GM21529 (cell line): ENCODE measurements at regions not wholly inside any gene's neighbourhood (a gene's known extent, or its start where the extent isn't known, plus 50 kb on each side); places are given as distances from the start of the nearest gene placed in this dataset.
"Not testable (repeated sequence)": the region's sequence is repeated elsewhere in the genome, so short reads cannot be mapped to it uniquely, and the experiment has no call there.

Experiments
- ATAC-seq: cut with Tn5 transposase; IDR thresholded peaks from one replicate; pipeline ENCODE4 v1.9.1; 2021; ENCODE audit not compliant: unreplicated experiment

DNA sequence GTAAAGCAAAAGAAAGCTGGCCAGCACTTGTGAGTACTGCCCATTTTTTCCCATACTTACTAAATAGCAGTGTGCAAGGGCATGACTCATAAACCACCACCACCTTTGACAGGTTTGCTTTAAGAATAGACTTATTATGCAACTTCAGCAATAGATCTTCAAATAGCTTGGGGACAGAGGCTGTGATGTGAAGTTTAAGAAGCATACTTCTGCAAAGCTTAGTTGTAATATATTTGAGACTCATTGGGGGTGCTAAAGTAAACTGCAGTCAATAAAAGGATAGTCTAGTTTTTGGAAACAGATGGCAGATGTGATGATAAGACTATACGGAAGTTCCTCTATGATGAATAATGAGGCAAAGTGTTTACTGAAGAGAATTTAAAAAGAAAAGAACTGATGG is 210.0 kb downstream of the PLA2G4A start:
- ATAC-seq: no peak

DNA sequence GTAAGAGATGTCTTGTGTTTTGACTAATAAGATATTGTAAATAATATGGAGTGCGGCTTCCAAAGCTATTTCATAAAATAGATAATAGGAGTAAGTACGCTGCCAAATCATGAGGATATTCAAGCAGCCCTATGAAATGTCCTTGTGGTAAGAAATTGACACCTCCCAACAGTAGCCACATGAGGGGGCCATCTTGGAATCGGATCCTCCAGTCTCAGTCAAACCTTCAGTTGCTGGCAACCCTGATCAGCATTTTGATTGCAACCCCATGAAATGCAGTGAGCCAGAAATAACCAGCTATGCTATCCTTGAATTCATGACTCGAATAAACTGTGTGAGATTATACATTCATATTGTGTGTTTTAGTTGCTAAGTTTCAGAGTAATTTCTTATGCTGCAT is 212.4 kb downstream of the PLA2G4A start:
- ATAC-seq: no peak

DNA sequence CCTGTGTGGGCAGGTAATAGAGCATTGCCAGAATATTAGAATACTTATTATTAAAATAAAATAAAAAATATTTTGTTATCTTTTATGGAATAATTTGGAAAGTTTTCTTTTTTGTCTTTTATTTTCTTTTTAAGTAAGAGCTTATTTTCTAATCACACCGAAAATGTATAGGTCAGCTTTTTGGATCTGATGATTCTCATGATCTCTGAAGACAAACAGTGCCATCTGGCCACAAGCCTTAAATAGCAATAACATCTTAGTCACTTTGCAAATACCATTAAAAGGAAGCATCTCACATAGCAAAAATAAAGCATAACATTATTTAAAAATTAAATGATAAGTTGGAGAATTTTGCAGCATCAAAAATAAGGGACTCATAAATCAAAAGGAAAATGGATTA is 213.8 kb downstream of the PLA2G4A start:
- ATAC-seq: no peak

DNA sequence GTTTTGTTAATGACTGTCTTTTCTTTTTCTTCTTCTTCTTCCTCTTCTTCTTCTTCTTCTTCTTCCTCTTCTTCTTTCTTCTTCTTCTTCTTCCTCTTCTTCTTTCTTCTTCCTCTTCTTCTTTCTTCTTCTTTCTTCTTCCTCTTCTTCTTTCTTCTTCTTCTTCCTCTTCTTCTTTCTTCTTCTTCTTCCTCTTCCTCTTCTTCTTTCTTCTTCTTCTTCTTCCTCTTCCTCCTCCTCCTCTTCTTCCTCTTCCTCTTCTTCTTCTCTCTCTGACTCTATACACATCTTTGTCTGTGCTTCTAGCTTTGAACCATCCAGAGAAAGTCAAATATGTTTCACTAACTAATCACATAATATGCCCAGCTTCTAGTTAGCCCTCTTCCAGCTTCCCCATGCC is 214.7 kb downstream of the PLA2G4A start:
- not testable (repeated sequence) for ATAC-seq

DNA sequence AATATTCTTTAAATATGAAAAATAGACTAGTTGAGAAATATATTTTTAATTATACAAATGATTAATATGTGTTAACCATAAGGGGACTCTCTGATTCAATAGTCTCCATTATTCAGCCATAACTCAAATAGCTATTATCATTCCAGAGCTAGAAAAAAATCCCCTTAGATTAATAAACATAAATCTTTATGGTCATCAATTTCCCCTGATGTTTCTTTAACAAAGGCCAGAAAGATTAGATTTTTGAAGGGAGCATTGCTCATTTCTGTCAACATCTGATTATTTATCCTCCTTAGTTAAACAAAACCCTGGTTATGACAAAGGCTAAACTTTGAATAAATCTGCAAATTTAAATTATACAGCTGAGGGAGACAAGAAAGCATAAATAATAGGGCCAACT is 215.7 kb downstream of the PLA2G4A start:
- ATAC-seq: no peak

DNA sequence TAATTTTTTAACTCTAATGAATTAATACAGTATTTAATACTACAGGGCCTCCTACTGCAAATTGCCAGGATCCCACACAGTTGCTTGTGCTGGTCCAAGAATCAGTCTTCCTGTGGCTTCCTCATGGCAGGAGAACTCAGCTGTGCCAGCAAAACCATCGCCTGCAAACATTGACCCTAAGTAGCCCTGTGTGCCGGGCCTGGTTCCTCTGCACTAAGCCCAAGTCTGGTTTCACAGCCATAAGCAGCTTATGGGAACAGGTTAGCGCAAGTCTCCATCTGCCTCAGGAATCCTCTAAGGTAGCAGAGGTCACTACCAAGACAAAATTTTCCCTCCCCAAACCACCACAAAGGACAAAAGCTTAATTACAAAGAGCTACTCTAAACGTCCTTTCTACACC is 216.6 kb downstream of the PLA2G4A start:
- no peak for ATAC-seq

DNA sequence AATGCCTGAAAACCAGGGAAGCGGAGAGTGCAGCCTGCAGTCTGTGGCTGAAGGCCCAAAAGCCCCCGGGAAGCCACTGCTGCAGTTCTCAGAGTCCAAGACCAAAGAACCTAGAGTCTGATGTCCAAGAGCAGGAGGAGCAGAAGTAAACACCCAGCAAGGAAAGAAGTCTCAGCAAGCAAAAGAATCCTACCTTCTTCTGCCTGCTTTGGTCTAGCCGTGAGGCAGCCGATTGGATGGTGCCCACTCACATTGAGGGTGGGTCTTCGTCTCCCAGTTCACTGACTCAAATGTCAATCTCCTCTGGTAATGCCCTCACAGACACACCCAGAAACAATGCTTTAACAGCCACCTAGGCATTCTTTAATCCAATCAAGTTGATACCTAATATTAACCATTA is 217.5 kb downstream of the PLA2G4A start:
- no peak for ATAC-seq

DNA sequence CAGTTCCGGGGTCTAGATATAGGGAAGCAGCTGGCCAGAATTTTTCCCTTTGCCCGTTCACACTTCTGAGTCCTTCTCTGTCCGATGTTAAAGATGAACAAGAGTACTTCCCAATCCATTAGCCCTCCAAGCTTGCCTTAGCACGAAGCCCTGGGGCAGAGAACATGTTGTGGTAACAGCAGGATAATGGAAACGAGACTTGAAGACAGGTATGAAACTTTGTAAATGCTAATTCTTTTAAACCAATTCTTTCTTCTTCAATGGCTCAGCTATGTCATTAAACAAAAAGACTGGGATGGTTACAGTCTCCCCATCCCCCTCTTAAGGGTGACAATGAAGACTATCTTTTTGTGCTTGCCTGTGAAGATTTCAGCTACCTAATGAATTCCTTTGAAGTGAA is 218.5 kb downstream of the PLA2G4A start:
- ATAC-seq: no peak

DNA sequence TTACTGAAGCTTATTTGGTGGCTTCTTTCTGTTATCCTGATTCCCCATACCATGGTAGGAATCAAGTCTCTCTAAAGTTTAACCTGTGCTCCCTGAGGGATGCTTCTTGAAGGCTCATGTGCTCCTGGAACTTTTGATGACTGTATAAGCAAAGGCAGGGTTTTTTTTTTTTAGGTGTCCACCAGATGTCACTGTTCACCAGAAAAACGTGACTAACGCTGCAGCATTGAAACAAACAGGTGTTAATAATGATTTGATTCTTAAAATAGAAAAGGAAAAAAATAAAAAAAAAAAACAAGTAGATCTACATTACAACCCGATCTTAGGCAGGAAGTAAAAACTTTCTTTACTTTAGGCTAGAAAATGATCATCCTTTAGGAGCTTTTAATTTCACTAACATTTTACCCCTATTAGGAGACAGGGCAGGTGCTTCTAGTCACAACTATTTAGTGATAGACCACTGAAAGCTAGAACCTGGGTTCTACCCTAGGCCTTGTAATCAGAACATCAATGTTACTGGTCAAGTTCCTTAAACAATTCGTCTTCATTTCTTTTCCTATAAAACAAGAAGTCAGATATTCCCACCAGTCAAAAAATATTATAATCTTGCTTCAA is 223.0 kb downstream of the PLA2G4A start:
- ATAC-seq: peak; percentile 83

DNA sequence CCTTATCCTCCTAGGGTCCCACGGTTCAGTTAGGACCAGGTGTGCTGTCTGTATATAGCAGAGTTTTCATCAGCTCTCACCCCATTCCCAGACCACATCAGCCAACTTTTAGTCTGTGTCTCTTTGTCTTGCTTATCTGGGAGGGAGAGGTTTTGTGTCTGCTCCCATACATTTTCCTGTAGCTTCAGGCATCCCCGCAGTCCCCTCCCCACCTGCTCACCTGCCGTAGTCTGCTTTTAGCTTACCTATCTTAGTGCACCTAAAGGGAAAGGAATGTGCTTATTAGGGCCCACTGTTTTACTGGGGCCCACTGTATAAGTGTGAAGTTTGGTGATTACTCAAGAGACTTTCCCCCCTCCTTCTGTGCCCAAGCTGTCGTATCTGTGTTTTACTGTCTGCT is 225.1 kb downstream of the PLA2G4A start:
- ATAC-seq: no peak

DNA sequence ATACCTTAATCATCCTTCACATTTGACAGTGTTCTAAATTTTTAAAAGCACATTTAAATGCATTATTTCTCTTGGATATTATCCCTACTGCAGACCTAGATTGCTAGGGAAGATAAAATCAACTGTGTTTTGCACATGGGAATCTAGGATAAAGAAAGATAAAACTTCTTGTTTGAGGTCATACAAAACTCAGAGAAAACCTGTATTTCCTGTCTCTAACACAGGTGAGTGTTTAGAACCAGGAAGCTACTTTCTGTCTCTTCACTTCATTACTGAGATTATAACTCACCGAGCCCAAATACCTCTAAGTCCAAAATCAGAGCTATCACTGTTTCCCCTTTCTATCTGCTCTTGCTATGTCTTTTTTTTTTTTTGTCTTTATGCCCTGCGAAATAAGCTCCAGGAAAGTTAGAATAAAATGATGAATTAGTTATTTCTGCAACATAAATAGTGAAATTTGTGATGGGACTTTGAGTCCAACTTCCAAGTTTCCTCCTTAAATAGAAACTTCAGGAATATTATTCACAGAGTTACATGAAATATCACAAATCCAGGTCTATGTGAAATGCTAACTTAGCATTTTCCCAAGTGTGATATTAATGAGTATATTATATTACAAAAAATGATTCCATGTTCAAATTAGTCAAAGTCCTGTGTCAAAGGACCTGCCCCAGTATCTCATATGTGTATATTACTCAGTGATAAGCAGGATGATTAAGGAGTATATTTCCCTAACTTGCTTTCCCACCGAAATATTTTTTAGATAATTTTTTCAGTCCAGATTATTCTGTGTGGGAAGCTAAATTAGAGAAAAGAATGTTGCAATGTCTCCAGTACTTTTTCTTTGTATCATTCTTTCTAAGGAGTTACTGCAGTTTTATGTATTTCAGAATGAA is 226.4 kb downstream of the PLA2G4A start:
- ATAC-seq: no peak

DNA sequence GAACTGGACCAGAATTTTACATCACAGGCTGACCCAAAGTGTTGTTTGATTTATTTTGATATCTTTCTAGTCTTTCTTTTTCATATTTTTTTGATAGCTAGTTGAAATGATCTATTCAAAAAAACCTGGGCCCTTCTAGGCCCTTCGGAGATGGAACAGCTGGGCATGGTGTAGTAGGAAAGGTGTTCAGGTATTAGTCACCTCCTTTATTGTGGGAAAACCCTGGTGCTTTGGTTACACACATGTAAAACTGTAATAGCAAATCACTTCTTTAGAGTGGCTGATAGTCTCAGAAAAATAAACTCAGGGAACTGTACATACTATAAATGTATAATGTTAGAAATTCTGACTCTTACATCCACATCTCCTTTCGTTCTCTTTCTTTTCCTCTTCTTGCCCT is 234.5 kb downstream of the PLA2G4A start:
- no peak for ATAC-seq

DNA sequence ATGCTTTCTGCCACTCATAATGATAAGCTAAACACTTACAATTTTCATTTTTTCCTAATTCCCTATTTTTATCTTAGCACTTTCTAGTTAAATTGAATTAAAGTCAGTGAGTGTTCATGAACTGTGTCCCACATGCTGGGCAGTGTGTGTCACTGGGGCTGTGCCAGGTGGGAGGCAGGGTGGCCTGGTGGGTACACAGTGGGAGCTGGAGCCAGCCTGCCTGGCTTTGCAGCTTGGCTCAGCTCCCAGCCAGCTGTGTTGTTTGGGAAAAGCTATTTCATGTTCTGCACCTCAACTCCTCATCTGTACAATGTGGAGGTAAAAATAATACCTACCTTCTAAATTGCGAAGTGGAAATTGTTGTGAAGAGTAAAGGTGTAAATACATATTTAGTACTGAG is 238.4 kb downstream of the PLA2G4A start:
- ATAC-seq: no peak

DNA sequence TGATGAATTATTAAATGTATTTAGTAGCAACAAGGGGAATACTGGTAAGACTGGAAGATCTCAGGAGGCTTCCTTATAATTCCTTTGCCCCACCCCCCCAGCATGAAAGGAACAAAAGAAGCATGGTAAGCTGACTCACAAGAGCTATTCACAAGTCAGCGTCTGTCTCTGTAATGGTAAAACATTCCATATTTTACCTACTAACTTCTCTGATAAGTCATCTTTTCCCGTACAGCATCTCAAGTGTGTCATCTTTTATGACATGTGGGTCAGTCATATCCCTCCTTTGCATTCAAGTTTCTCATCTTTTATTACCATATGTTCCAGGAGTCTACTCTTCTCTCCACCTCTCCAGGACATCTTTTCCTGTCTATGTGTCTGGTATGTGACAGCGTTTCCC is 241.3 kb downstream of the PLA2G4A start:
- ATAC-seq: no peak

DNA sequence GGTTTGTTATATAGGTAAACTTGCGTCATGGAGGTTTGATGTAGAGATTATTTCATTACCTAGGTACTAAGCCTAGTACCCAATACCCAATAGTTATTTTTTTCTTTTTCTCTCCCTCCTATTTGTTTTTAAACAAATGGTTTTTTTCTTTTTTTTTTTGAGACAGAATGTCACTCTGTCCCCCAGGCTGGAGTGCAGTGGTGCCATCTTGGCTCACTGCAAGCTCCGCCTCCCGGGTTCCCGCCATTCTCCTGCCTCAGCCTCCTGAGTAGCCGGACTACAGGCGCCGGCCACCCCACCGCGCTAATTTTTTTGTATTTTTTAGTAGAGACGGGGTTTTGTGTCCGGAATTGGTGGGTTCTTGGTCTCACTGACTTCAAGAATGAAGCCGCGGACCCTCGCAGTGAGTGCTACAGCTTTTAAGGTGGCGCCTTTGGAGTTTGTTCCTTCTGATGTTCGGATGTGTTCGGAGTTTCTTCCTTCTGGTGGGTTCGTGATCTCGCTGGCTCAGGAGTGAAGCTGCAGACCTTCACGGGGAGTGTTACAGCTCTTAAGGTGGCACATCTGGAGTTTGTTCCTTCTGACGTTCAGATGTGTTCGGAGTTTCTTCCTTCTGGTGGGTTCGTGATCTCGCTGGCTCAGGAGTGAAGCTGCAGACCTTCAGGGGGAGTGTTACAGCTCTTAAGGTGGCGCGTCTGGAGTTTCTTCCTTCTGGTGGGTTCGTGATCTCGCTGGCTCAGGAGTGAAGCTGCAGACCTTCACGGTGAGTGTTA is 243.7 kb downstream of the PLA2G4A start:
- peak; percentile 74 for ATAC-seq

DNA sequence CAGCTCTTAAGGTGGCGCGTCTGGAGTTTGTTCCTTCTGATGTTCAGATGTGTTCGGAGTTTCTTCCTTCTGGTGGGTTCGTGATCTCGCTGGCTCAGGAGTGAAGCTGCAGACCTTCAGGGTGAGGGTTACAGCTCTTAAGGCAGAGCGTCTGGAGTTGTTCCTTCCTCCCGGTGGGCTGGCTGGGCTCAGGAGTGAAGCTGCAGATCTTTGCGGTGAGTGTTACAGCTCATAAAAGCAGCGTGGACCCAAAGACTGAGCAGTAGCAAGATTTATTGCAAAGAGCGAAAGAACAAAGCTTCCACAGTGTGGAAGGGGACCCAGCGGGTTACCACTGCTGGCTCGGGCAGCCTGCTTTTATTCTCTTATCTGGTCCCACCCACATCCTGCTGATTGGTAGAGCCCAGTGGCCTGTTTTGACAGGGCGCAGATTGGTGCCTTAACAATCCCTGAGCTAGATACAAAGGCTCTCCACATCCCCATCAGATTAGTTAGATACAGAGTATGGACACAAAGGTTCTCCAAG is 244.3 kb downstream of the PLA2G4A start:
- not testable (repeated sequence) for ATAC-seq

DNA sequence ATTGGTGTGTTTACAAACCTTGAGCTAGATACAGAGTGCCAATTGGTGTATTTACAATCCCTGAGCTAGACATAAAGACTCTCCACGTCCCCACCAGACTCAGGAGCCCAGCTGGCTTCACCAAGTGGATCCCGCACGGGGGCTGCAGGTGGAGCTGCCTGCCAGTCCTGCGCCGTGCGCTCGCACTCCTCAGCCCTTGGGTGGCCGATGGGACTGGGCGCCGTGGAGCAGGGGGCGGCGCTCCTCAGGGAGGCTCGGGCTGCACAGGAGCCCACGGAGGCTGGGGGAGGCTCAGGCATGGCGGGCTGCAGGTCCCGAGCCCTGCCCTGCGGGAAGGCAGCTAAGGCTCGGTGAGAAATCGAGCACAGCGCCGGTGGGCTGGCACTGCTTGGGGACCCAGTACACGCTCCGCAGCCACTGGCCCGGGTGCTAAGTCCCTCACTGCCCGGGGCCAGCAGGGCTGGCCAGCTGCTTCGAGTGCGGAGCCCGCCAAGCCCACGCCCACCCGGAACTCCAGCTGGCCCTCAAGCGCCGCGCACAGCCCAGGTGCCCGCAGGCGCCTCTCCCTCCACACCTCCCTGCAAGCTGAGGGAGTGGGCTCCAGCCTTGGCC is 245.0 kb downstream of the PLA2G4A start:
- ATAC-seq: not testable (repeated sequence)

DNA sequence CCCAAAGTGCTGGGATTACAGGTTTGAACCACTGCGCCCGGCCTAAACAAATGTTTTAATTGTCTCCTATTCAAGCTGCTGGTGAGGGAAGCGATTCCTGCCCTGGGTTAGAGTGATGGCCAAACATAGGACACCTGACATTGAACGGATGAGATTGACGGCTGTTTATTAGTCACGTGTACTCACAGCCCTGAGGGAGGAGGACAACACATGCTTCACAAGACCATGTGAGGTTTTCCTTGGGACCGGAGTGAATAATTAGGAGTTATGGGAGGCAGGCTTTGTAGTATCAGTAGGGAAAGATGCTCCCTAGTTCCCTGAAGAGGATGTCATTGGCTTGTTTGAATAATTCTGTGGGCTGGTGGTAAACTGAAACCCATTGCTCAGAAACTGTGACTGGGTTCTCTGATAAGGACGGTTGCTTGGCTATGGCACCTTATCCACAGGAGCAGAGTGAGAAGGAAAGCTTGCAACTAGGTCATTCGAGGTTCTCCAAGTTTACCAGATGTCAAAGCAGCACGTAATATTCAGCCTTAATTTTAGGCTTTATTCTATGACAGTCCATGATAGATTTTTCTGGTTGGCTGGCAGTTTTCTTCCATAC is 245.8 kb downstream of the PLA2G4A start:
- ATAC-seq: no peak

DNA sequence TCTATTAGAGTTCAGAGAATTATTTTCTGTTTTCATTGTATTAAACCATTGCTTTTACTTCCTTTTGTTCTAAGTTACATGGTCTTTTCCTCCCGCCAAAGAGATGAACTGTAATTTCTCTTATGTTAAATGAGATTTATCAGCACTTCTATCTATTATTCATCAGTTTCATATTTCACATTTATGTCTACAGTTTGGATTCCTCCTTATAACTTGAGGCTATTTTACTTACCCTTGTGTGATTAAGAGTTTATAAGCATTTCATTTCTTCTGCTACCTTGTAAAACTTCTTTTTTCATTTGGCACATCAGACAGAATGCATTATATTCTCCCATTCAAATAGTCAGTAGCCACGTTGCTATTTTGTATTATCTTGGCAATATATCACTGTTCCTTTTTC is 248.2 kb downstream of the PLA2G4A start:
- ATAC-seq: no peak

DNA sequence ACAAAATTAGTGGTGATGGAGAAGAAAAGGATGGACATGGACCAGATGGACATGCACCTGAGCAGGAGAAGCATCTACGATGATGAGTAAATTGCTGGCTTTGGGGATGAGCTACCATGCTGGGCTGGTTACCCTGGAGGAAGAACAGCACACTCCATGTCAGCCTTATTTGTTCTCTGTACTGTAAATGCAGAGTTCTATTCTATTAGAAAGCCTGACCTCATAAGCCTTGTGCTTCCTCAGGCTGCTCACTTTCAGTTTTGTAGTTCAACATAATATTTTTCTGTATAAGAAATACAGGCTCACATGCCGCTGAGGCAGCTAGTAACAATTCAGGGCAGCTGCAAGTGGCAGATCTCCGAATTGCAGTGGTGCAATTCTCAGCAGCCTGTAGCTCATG is 249.6 kb downstream of the PLA2G4A start:
- ATAC-seq: no peak

DNA sequence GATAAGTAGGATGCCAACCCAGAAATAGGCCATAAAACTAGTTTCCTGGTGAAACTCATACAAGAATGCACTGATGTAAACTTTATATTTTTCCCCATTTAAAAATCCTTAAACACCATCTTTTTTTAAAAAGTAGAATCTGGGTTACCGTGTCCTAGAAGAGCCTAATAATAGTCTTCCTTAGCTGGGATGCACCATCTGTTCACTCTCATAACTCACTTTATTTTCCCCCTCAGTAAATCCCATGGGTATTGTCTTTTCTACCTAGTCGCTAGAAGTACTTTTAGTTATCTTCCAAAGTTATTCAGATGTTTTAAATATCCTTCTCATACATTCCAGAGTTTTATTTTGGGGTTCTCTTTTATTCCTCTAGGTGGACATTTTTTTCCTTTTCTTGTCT is 250.2 kb downstream of the PLA2G4A start:
- no peak for ATAC-seq
